Duodenal mucosa (tissue), 2 donors: ENCODE measurements at regions not wholly inside any gene's neighbourhood (a gene's known extent, or its start where the extent isn't known, plus 50 kb on each side); places are given as distances from the start of the nearest gene placed in this dataset.

ENCODE experiments used
- H3K27ac ChIP-seq: one replicate; pipeline ENCODE4 v1.7.0; 2013; ENCODE audit warnings: low read depth, low read length
- H3K27me3 ChIP-seq, 2 donors: one replicate each; pipeline ENCODE4 v1.7.0; 2013; ENCODE audit warnings: low read length in 2 of 2, control low read depth in 1 of 2; ENCODE audit not compliant: insufficient read depth in 2 of 2, control insufficient read depth in 1 of 2
- H3K36me3 ChIP-seq, 2 donors: one replicate each; pipeline ENCODE4 v1.7.0; 2013; ENCODE audit warnings: low read length in 2 of 2, control low read depth in 1 of 2; ENCODE audit not compliant: insufficient read depth in 2 of 2, control insufficient read depth in 1 of 2
- H3K4me1 ChIP-seq, 2 donors: one replicate each; pipeline ENCODE4 v1.7.0; 2013; ENCODE audit warnings: low read length in 2 of 2, control low read depth in 1 of 2; ENCODE audit not compliant: insufficient read depth in 2 of 2, control insufficient read depth in 1 of 2
- H3K4me3 ChIP-seq, 2 donors: one replicate each; pipeline ENCODE4 v1.7.0; 2013; ENCODE audit warnings: low read length in 2 of 2, low read depth in 1 of 2
- H3K9ac ChIP-seq, 2 donors: one replicate each; pipeline ENCODE4 v1.7.0; 2013; ENCODE audit warnings: low read length in 2 of 2, low read depth in 1 of 2
- H3K9me3 ChIP-seq, 2 donors: one replicate each; pipeline ENCODE4 v1.7.0; 2013; ENCODE audit warnings: low read length in 2 of 2, control low read depth in 1 of 2; ENCODE audit not compliant: control insufficient read depth in 1 of 2

DNA sequence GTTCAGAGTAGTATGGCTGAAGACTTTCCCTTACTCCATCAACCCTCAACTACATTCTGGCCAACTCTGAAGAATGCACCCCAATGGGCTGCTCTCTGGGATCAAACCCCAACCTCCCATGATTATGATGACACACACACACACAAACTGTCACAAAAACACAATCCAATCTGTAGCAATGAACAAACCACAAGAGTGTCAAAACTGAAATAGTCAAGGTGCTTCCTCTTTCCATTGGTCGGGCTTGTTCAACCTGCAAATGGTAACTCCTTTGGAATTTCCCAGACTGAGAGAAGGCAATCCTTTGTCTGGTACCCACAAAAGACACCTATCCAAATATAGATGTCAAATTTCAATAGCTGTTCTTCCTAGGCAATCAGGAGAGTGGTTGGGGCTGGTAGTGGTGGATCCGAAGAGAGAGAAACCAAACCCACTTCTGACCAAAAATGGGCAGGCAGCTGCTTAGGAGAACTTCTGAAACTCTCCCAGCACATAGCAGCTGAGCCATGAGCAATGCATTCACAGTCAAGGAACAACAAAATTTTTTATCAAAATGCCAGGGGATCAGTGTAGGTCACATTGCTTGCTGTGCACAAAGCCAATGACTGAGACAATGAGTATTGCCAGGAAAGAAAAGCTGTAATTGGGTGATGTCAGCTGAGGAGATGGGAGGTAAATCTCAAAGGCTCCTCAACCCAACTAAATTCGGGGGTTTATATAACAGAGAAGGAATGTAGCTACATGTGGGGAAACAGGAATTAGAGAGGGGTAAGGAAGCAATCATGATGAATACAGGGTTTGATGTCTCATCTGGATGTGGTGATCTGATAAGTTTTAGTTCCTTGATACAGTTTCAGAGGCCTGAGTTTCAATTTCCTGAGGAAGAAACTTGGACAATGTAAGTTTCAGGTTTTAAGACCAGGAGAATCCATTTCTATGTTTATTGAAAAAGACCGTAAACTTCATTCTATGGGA lies 191.4 kb downstream of the KITLG start:
- Histone ChIP-seq H3K4me1 (no peaks in the 10 kb centered on the region), H3K9ac (no peak overlapping the region), H3K27ac (no peak overlapping the region), H3K27me3 (no peaks in the 10 kb centered on the region), H3K9me3 (no peaks in the 10 kb centered on the region), H3K4me3 (no peak overlapping the region), H3K36me3 (no peaks in the 10 kb centered on the region)

- Histone ChIP-seq H3K27ac (no peak overlapping the region), H3K36me3 (no peaks in the 10 kb centered on the region)
Observed at GRCh38 chr12:88390811-88391210, 189.5 kb downstream of the KITLG start.

DNA sequence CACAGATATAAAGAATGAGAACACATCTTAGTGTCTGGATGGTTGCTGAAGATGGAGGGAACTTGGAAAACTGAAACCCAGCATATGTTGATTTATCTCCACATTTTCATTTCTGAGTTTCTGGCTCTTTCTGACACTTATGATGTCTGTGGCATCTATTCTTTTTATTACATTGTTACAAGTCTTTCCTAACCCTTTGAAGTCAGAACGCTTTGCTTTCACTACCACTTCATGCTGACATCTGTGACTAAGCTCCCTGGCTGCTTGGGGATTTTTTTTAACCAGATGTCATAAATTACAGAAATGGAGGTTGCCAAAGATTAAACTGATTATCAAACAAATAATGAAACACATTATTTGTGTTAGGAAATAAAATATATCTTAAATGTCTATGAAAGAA lies 188.7 kb downstream of the KITLG start:
- Histone ChIP-seq H3K9me3 (no peaks in the 10 kb centered on the region), H3K27me3 (no peaks in the 10 kb centered on the region), H3K27ac (no peak overlapping the region), H3K36me3 (no peaks in the 10 kb centered on the region), H3K4me1 (no peaks in the 10 kb centered on the region), H3K9ac (no peak overlapping the region), H3K4me3 (no peak overlapping the region)

More at GRCh38 chr12:88390811-88391210, 189.5 kb downstream of the KITLG start:
- no peaks in the 10 kb centered on the region for H3K27me3 ChIP-seq
- no peaks in the 10 kb centered on the region for H3K9me3 ChIP-seq
- no peaks in the 10 kb centered on the region for H3K4me1 ChIP-seq
- H3K9ac ChIP-seq, result no peak overlapping the region
- no peak overlapping the region for H3K4me3 ChIP-seq

- no peaks in the 10 kb centered on the region for H3K27me3 ChIP-seq
- no peak overlapping the region for H3K4me3 ChIP-seq
- H3K36me3 ChIP-seq, result no peaks in the 10 kb centered on the region
- no peaks in the 10 kb centered on the region for H3K4me1 ChIP-seq
- H3K9ac ChIP-seq, result no peak overlapping the region
- no peak overlapping the region for H3K27ac ChIP-seq
- H3K9me3 ChIP-seq, result no peaks in the 10 kb centered on the region
Observed at GRCh38 chr12:88393017-88393767, 187.1 kb downstream of the KITLG start.

- no peak overlapping the region for H3K9ac ChIP-seq
- no peaks in the 10 kb centered on the region for H3K36me3 ChIP-seq
- H3K4me1 ChIP-seq, result no peaks in the 10 kb centered on the region
- no peaks in the 10 kb centered on the region for H3K9me3 ChIP-seq
- H3K27ac ChIP-seq, result no peak overlapping the region
- H3K27me3 ChIP-seq, result no peaks in the 10 kb centered on the region
- no peak overlapping the region for H3K4me3 ChIP-seq
Observed at GRCh38 chr12:88398031-88398430, 182.2 kb downstream of the KITLG start.

DNA sequence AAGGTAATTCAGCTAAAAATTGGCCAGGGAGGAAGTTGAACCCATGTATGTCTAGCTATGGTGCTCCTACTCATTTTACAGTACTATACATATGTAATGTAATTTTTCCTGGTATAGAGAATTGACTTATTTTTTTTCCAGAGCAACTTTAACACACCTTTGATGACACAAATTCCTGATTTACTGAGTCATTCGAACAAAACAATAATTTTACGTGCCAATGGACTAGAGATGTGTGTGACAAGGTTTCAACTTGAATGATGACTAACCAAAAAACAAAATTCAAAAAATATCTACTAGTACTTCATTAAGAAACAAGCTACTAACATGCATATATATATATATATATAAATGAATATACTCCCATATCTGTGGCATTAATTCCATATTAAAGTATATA lies 180.5 kb downstream of the KITLG start:
- Histone ChIP-seq H3K27me3 (no peaks in the 10 kb centered on the region), H3K4me1 (no peaks in the 10 kb centered on the region), H3K4me3 (no peak overlapping the region), H3K9me3 (no peaks in the 10 kb centered on the region), H3K9ac (no peak overlapping the region), H3K27ac (no peak overlapping the region), H3K36me3 (no peaks in the 10 kb centered on the region)

GRCh38 chr12:88400302-88400701 lies 180.0 kb downstream of the KITLG start:
- Histone ChIP-seq H3K4me3 (no peak overlapping the region), H3K9ac (no peak overlapping the region), H3K9me3 (no peaks in the 10 kb centered on the region), H3K36me3 (no peaks in the 10 kb centered on the region), H3K27ac (no peak overlapping the region), H3K27me3 (no peaks in the 10 kb centered on the region), H3K4me1 (no peaks in the 10 kb centered on the region)

DNA sequence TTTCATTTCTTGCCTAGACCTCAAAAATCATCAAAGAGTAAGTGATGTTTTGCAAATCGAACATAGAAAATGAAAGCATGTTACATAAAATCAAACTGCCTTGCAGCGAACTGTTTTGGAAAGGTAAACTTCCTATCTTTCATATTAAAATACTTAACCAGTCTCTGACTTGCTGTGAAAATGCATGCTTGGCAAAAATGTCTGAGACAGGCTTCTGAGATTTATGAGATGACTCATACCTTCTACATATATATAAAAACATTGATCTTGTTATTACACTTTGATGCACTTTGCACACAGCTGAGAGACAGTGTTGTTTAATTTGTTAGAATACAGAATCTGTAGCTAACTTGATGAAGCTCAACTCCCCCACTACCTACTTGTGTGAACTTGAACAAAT lies 179.1 kb downstream of the KITLG start:
- H3K27me3 ChIP-seq, result no peaks in the 10 kb centered on the region
- H3K4me3 ChIP-seq, result no peak overlapping the region
- no peaks in the 10 kb centered on the region for H3K4me1 ChIP-seq
- H3K36me3 ChIP-seq, result no peaks in the 10 kb centered on the region
- no peak overlapping the region for H3K27ac ChIP-seq
- no peaks in the 10 kb centered on the region for H3K9me3 ChIP-seq
- H3K9ac ChIP-seq, result no peak overlapping the region

- Histone ChIP-seq H3K4me1 (no peaks in the 10 kb centered on the region), H3K27ac (no peak overlapping the region), H3K36me3 (no peaks in the 10 kb centered on the region), H3K27me3 (no peaks in the 10 kb centered on the region), H3K9ac (no peak overlapping the region), H3K4me3 (no peak overlapping the region), H3K9me3 (no peaks in the 10 kb centered on the region)
Observed at GRCh38 chr12:88406905-88407304, 173.4 kb downstream of the KITLG start.

GRCh38 chr12:88408823-88409222 lies 171.4 kb downstream of the KITLG start:
- no peaks in the 10 kb centered on the region for H3K36me3 ChIP-seq
- H3K9me3 ChIP-seq, result no peaks in the 10 kb centered on the region
- no peak overlapping the region for H3K4me3 ChIP-seq
- no peaks in the 10 kb centered on the region for H3K27me3 ChIP-seq
- no peak overlapping the region for H3K9ac ChIP-seq
- H3K4me1 ChIP-seq, result no peaks in the 10 kb centered on the region
- H3K27ac ChIP-seq, result no peak overlapping the region
